HFFc6 (cell line): ENCODE measurements at regions not wholly inside any gene's neighbourhood (a gene's known extent, or its start where the extent isn't known, plus 50 kb on each side); places are given as distances from the start of the nearest gene placed in this dataset.

ENCODE experiments used
- DNase-seq: peaks from one replicate; pipeline ENCODE4 v3.0.0-alpha.2; 2018
- H3K27ac Mint-ChIP-seq: 2 replicates; pipeline ENCODE4 v1.8.0; 2020; ENCODE audit warnings: mild to moderate bottlenecking, mixed read lengths
- H3K27me3 Mint-ChIP-seq: 2 replicates; pipeline ENCODE4 v1.8.0; 2021; ENCODE audit warnings: mild to moderate bottlenecking, moderate library complexity, mixed read lengths; ENCODE audit not compliant: insufficient read depth
- H3K36me3 Mint-ChIP-seq: 2 replicates; pipeline ENCODE4 v1.8.0; 2021; ENCODE audit warnings: low read depth, mixed read lengths
- H3K4me1 Mint-ChIP-seq: 2 replicates; pipeline ENCODE4 v1.8.0; 2020; ENCODE audit warnings: low read depth, mixed read lengths
- H3K4me3 Mint-ChIP-seq: 2 replicates; pipeline ENCODE4 v1.8.0; 2020; ENCODE audit warnings: mild to moderate bottlenecking, moderate library complexity, mixed read lengths
- H3K9me3 Mint-ChIP-seq: 2 replicates; pipeline ENCODE4 v1.8.0; 2020; ENCODE audit warnings: mild to moderate bottlenecking, mixed read lengths
- CTCF ChIP-seq: fragments of 200-600 bp; sonication (generic); IDR thresholded peaks from 2 replicates; pipeline ENCODE4 v1.5.0; 2021; ENCODE audit warnings: antibody characterized with exemption, mild to moderate bottlenecking

GRCh38 chr20:24378661-24379483 lies 90.6 kb upstream of the SYNDIG1 start:
- no peaks in the 10 kb centered on the region for H3K9me3 Mint-ChIP-seq
- DNase-seq: no peak
- peak overlapping the region; percentile 65 for H3K27ac Mint-ChIP-seq
- no peaks in the 10 kb centered on the region for H3K36me3 Mint-ChIP-seq
- H3K27me3 Mint-ChIP-seq: peaks cover 6% of the 10 kb centered on the region
- peak overlapping the region; percentile 20 for H3K4me3 Mint-ChIP-seq
- no peak for TF ChIP-seq CTCF
- H3K4me1 Mint-ChIP-seq: peaks cover 29% of the 10 kb centered on the region

GRCh38 chr20:24376311-24377099 lies 92.9 kb upstream of the SYNDIG1 start:
- DNase-seq: peak; percentile 41
- Mint-ChIP-seq H3K9me3 (no peaks in the 10 kb centered on the region), H3K36me3 (no peaks in the 10 kb centered on the region), H3K4me1 (peaks cover 29% of the 10 kb centered on the region), H3K4me3 (no peak overlapping the region), H3K27ac (peak overlapping the region; percentile 66; the same call in 1 of the 2 replicates), H3K27me3 (peaks cover 2% of the 10 kb centered on the region; the same call in 1 of the 2 replicates)
- no peak for TF ChIP-seq CTCF

GRCh38 chr20:24373372-24373771 lies 96.1 kb upstream of the SYNDIG1 start:
- Mint-ChIP-seq H3K27ac (no peak overlapping the region), H3K9me3 (no peaks in the 10 kb centered on the region), H3K4me3 (no peak overlapping the region), H3K4me1 (peaks cover 11% of the 10 kb centered on the region), H3K36me3 (no peaks in the 10 kb centered on the region), H3K27me3 (peaks cover 4% of the 10 kb centered on the region; the same call in 1 of the 2 replicates)
- TF ChIP-seq CTCF: no peak
- no peak for DNase-seq

- H3K36me3 Mint-ChIP-seq: no peaks in the 10 kb centered on the region
- H3K27me3 Mint-ChIP-seq: peaks cover 4% of the 10 kb centered on the region; the same call in 1 of the 2 replicates
- H3K27ac Mint-ChIP-seq: no peak overlapping the region
- no peak overlapping the region for H3K4me3 Mint-ChIP-seq
- H3K4me1 Mint-ChIP-seq: peaks cover 11% of the 10 kb centered on the region
- H3K9me3 Mint-ChIP-seq: no peaks in the 10 kb centered on the region; the same call in 1 of the 2 replicates
- TF ChIP-seq CTCF: no peak
- no peak for DNase-seq
Measured at GRCh38 chr20:24370911-24371695, 98.3 kb upstream of the SYNDIG1 start.

- Mint-ChIP-seq H3K4me1 (peaks cover 9% of the 10 kb centered on the region), H3K9me3 (no peaks in the 10 kb centered on the region; the same call in 1 of the 2 replicates), H3K27me3 (peaks cover 5% of the 10 kb centered on the region; the same call in 1 of the 2 replicates), H3K27ac (no peak overlapping the region), H3K36me3 (no peaks in the 10 kb centered on the region), H3K4me3 (no peak overlapping the region)
- TF ChIP-seq CTCF: no peak
- DNase-seq: no peak
Measured at GRCh38 chr20:24370249-24370648, 99.2 kb upstream of the SYNDIG1 start.
